Heart right ventricle (tissue), 16 donors: ENCODE measurements at regions not wholly inside any gene's neighbourhood (a gene's known extent, or its start where the extent isn't known, plus 50 kb on each side); places are given as distances from the start of the nearest gene placed in this dataset.
A peak's percentile ranks its signal among the peaks of the same experiment; 100 is the strongest.

Experiments used
- ATAC-seq, 8 donors: fragments of 200-7000 bp; cut with Tn5 transposase; one replicate each; pipeline ENCODE4 v1.9.1; 2020; ENCODE audit warnings: mild to moderate bottlenecking in 8 of 8, moderate library complexity in 8 of 8, moderate number of reproducible peaks in 1 of 8
- DNase-seq, 2 donors: peaks; one replicate each; pipeline ENCODE4 v3.0.0-alpha.2; 2020
- H3K27ac ChIP-seq, 10 donors: fragments of 200-600 bp; sonication (generic) in 2 of 10; one replicate each; pipeline versions ENCODE4 v1.5.0 to v1.8.0; 2020 to 2022; ENCODE audit warnings: mild to moderate bottlenecking in 3 of 10
- H3K27me3 ChIP-seq, 7 donors: fragments of 200-600 bp; one replicate each; pipeline ENCODE4 v1.8.0; 2021 to 2022; ENCODE audit warnings: mild to moderate bottlenecking in 2 of 7
- H3K36me3 ChIP-seq, 9 donors: fragments of 200-600 bp; sonication (generic) in 1 of 9; one replicate each; pipeline versions ENCODE4 v1.5.0 to v1.8.0; 2020 to 2022; ENCODE audit warnings: mild to moderate bottlenecking in 2 of 9
- H3K4me1 ChIP-seq, 9 donors: fragments of 200-600 bp; sonication (generic) in 1 of 9; one replicate each; pipeline versions ENCODE4 v1.5.0 to v1.8.0; 2020 to 2022; ENCODE audit warnings: mild to moderate bottlenecking in 4 of 9
- H3K4me3 ChIP-seq, 10 donors: fragments of 200-600 bp; sonication (generic) in 2 of 10; one replicate each; pipeline versions ENCODE4 v1.5.0 to v1.8.0; 2020 to 2022; ENCODE audit warnings: mild to moderate bottlenecking in 7 of 10, moderate library complexity in 2 of 10
- H3K9me3 ChIP-seq, 11 donors: fragments of 200-600 bp in 10 of 11; sonication (generic) in 2 of 11; one replicate each; pipeline versions ENCODE4 v1.5.0 to v1.8.0; 2013 to 2022; ENCODE audit warnings: mild to moderate bottlenecking in 2 of 11, control low read depth in 1 of 11, moderate library complexity in 1 of 11
- CTCF ChIP-seq, 9 donors: fragments of 200-600 bp; sonication (generic) in 2 of 9; IDR thresholded peaks; one replicate each; pipeline versions ENCODE4 v1.5.0 to v1.8.0; 2021 to 2022; ENCODE audit warnings: antibody characterized with exemption in 9 of 9, mild to moderate bottlenecking in 5 of 9, moderate library complexity in 1 of 9
- WGBS, 2 donors: extraction: QIAGEN DNeasy Blood & Tissue Kit; methylation state at CpG; one replicate each; pipeline ENCODE4 v1.1.7; 2013; ENCODE audit warnings: inconsistent platforms in 1 of 2; 5-methylcytosine and 5-hydroxymethylcytosine counted together
- intact Hi-C, 10 donors: fragments of 100-400 bp; cut with DNase I; formaldehyde crosslinking; loops; one replicate each; pipeline versions ENCODE4 v1.11.1 to v1.14.2; 2022
- donor health status: Arrhythmogenic right ventricular cardiomyopathy.
- donor health status: ischemic (EF 13 %, LVEDD 7.1; RV severe dilation, severe dysfunction).
- donor health status: healthy with polysubstance abuse.
- donor health status: DM: no; HTN: yes; CAD: no.
- donor health status: DM: no; HTN: no; CAD: no.
- donor health status: ischemic (EF 25% LVEDD 6.9; RV normal size, moderate dysfunction).
- donor health status: ischemic (EF 25% LVEDD 5.7; RV mildly dilated, moderate dysfunction).
- donor health status: healthy.
- donor health status: DM: yes; HTN: yes; CAD: no.
- donor health status: Ischemic cardiomyopathy.
- donor health status: ischemic (EF 35%, LVEDD 5.7; RV mildly dilated, moderate dysfunction).
- donor health status: nonischemic (EF 11% LVEDD 7.7; RV severe dilation, severe dysfunction).
- donor health status: DM: yes; HTN: yes; CAD: no.
- donor health status: PGD.
- donor health status: ischemic (EF 29% LVEDD 5.4; RV normal size, mild dysfunction).
- donor health status: nonischemic (EF 23%, LVEDD 6.1; RV moderate dilation, normal function).

DNA sequence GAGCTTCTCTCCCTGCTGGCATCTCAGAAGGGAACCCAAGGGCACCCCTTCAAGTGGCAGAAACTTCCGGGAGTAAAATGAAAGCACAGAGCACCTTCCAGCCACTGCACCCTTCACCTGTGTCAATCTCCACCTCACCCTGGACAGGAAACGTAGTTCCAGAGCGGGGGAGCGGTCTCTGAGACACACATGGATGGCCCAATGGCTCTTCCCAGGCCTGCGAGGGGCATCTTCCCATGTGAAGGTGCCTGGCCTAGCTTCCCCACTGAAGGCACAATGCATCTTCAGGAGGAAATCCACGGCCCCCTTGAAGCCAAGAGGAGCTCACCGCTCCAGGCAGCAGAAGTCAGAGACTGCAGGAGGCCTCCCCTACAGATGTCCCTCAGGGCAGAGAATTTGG lies 234.2 kb downstream of the BRD1 start:
- WGBS, 2 donors: 84 to 87% methylated on average over 7 of the region's 7 CpGs
- H3K4me3 ChIP-seq: no peak overlapping the region
- peaks cover 0 to 11% (median 0%) of the 10 kb centered on the region in 11 donors for H3K9me3 ChIP-seq
- no peak for DNase-seq
- intact Hi-C loops: no loop called here
- H3K27ac ChIP-seq: peak overlapping the region in 1 of 10 donors; percentile 71
- no peaks in the 10 kb centered on the region for H3K36me3 ChIP-seq
- ATAC-seq: no peak
- no peak for TF ChIP-seq CTCF (IDR thresholded peaks at IDR 0.05)
- no peaks in the 10 kb centered on the region for H3K4me1 ChIP-seq
- no peaks in the 10 kb centered on the region for H3K27me3 ChIP-seq

GRCh38 chr22:49592780-49593501 lies 234.7 kb downstream of the BRD1 start:
- 62 to 66% methylated on average over 12 of the region's 12 CpGs for WGBS, 2 donors
- Histone ChIP-seq H3K4me3 (no peak overlapping the region), H3K4me1 (no peaks in the 10 kb centered on the region), H3K36me3 (no peaks in the 10 kb centered on the region), H3K27ac (peak overlapping the region in 2 of 10 donors; percentile 28 to 71), H3K27me3 (no peaks in the 10 kb centered on the region), H3K9me3 (peaks cover 0 to 11% (median 0%) of the 10 kb centered on the region in 11 donors)
- peak in 5 of 8 donors; percentile 58 to 79 (median 75) for ATAC-seq
- TF ChIP-seq CTCF (IDR thresholded peaks at IDR 0.05): no peak
- intact Hi-C loops: no loop called here
- no peak for DNase-seq

DNA sequence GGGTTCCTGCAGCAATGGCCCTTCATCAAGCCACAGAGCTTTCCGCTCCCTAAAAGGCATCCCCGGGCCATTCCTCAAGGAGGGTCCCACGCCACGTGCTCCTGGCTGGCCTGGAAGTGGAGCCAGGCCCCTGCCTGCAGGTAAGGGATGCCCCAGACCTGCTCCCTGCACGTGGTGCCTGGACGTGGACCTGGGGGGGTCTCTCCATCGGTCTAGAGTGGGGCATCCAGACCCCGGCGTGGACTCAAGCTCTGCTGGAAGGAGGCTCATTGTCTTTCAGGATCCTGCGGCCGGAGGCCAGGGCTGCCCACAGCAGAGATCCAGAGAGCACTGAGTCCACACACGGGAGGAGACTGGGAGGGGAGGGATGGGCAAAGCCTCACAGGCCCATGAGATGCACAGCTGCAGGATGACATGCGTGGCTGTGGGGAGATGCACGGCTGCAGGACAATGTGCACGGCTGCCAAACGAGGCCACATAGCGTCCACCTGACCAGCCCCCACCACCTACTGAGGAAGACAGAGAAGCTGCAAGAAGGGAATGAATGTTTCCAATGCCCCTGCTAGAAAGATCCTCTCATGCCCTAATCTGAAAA lies 236.7 kb downstream of the BRD1 start:
- Histone ChIP-seq H3K9me3 (peaks cover 0 to 11% (median 0%) of the 10 kb centered on the region in 11 donors), H3K4me3 (no peak overlapping the region), H3K27me3 (no peaks in the 10 kb centered on the region), H3K4me1 (no peaks in the 10 kb centered on the region), H3K36me3 (no peaks in the 10 kb centered on the region), H3K27ac (no peak overlapping the region)
- intact Hi-C loops: no loop called here
- ATAC-seq: no peak
- TF ChIP-seq CTCF (IDR thresholded peaks at IDR 0.05): no peak
- DNase-seq: no peak
- WGBS, 2 donors: 83 to 86% methylated on average over 17 of the region's 17 CpGs

GRCh38 chr22:49590381-49590780 lies 237.3 kb downstream of the BRD1 start:
- WGBS, 2 donors: 85 to 89% methylated on average over 17 of the region's 17 CpGs
- ATAC-seq (no peak), DNase-seq (no peak)
- H3K36me3 ChIP-seq: no peaks in the 10 kb centered on the region
- intact Hi-C loops: no loop called here
- no peak for TF ChIP-seq CTCF (IDR thresholded peaks at IDR 0.05)
- no peak overlapping the region for H3K27ac ChIP-seq
- H3K27me3 ChIP-seq: no peaks in the 10 kb centered on the region
- H3K9me3 ChIP-seq: peaks cover 0 to 11% (median 0%) of the 10 kb centered on the region in 11 donors
- no peak overlapping the region for H3K4me3 ChIP-seq
- no peaks in the 10 kb centered on the region for H3K4me1 ChIP-seq
